ENCODE measurements at regions not wholly inside any gene's neighbourhood (a gene's known extent, or its start where the extent isn't known, plus 50 kb on each side); places are given as distances from the start of the nearest gene placed in this dataset.

DNA sequence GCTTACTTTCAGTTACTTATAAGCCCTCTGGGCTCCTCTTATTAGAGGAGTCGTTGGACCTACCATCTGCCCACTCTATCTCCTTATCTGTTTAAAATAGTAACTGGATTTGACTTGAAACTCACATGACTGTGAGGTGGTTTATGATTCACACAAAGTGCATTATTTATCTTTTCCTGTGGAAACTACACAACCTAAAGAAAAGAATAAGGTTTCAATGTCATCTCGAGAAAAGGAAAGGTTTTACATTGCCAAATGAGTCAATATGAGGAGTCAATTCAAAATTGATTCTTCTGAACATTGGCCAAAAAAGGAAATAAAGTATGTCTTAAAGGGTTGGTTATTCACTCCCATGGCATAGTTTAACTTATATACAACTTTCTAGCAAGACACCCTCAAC is 225.0 kb upstream of the G2E3 start:
- TF ChIP-seq, protein P1, sequence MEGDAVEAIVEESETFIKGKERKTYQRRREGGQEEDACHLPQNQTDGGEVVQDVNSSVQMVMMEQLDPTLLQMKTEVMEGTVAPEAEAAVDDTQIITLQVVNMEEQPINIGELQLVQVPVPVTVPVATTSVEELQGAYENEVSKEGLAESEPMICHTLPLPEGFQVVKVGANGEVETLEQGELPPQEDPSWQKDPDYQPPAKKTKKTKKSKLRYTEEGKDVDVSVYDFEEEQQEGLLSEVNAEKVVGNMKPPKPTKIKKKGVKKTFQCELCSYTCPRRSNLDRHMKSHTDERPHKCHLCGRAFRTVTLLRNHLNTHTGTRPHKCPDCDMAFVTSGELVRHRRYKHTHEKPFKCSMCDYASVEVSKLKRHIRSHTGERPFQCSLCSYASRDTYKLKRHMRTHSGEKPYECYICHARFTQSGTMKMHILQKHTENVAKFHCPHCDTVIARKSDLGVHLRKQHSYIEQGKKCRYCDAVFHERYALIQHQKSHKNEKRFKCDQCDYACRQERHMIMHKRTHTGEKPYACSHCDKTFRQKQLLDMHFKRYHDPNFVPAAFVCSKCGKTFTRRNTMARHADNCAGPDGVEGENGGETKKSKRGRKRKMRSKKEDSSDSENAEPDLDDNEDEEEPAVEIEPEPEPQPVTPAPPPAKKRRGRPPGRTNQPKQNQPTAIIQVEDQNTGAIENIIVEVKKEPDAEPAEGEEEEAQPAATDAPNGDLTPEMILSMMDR (IDR thresholded peaks at IDR 0.05): no peak
- TF ChIP-seq POLR2A (IDR thresholded peaks at IDR 0.05): no peak
